Endodermal cell (in vitro differentiated cells): ENCODE measurements at regions not wholly inside any gene's neighbourhood (a gene's known extent, or its start where the extent isn't known, plus 50 kb on each side); places are given as distances from the start of the nearest gene placed in this dataset.

Experiments used
- DNase-seq: peaks from one replicate; pipeline ENCODE4 v3.0.0-alpha.2; 2017
- H3K27ac ChIP-seq: 2 replicates; pipeline ENCODE4 v1.5.1; 2013; ENCODE audit warnings: mild to moderate bottlenecking, low read depth, low read length, moderate library complexity
- H3K27me3 ChIP-seq: 2 replicates; pipeline ENCODE4 v1.6.1; 2013; ENCODE audit warnings: mild to moderate bottlenecking, low read length, moderate library complexity; ENCODE audit not compliant: insufficient read depth, control insufficient read depth, poor library complexity, severe bottlenecking
- H3K36me3 ChIP-seq: 2 replicates; pipeline ENCODE4 v1.7.0; 2013; ENCODE audit warnings: mild to moderate bottlenecking, low read length, moderate library complexity; ENCODE audit not compliant: control insufficient read depth, insufficient read depth
- H3K4me1 ChIP-seq: one replicate; pipeline ENCODE4 v1.7.0; 2013; ENCODE audit warnings: low read length; ENCODE audit not compliant: control insufficient read depth, insufficient read depth
- H3K4me3 ChIP-seq: 2 replicates; pipeline ENCODE4 v1.5.1; 2013; ENCODE audit warnings: mild to moderate bottlenecking, low read length, moderate library complexity
- H3K9ac ChIP-seq: 2 replicates; pipeline ENCODE4 v1.6.1; 2013; ENCODE audit warnings: mild to moderate bottlenecking, low read length, moderate library complexity; ENCODE audit not compliant: poor library complexity, severe bottlenecking; ENCODE audit errors: extremely low read depth
- H3K9me3 ChIP-seq: 2 replicates; pipeline ENCODE4 v1.6.1; 2013; ENCODE audit warnings: mild to moderate bottlenecking, low read length, moderate library complexity; ENCODE audit not compliant: control insufficient read depth
- H3K27ac Mint-ChIP-seq: 2 replicates; pipeline ENCODE4 v1.8.0; 2020; ENCODE audit warnings: mixed read lengths
- H3K27me3 Mint-ChIP-seq: 2 replicates; pipeline ENCODE4 v1.8.0; 2021; ENCODE audit warnings: mild to moderate bottlenecking, mixed read lengths; ENCODE audit not compliant: insufficient read depth
- H3K36me3 Mint-ChIP-seq: 2 replicates; pipeline ENCODE4 v1.8.0; 2020; ENCODE audit warnings: low read depth, mixed read lengths
- H3K4me1 Mint-ChIP-seq: 2 replicates; pipeline ENCODE4 v1.8.0; 2020; ENCODE audit warnings: mixed read lengths
- H3K4me3 Mint-ChIP-seq: 2 replicates; pipeline ENCODE4 v1.8.0; 2020; ENCODE audit warnings: mild to moderate bottlenecking, moderate library complexity, mixed read lengths
- H3K9me3 Mint-ChIP-seq: 2 replicates; pipeline ENCODE4 v1.8.0; 2020; ENCODE audit warnings: mild to moderate bottlenecking, mixed read lengths
- WGBS, 2 experiments: methylation state at CpG; one replicate each; pipeline versions ENCODE4 v1.1.5 to v1.1.7; 2013; ENCODE audit warnings: missing lambda C conversion rate in 2 of 2, mixed read lengths in 1 of 2; ENCODE audit not compliant: insufficient coverage in 1 of 2, insufficient read length in 1 of 2; 5-methylcytosine and 5-hydroxymethylcytosine counted together
- TF ChIP-seq, protein P1 (sequence below): fragments of 200-600 bp; sonication (generic); conservative IDR thresholded peaks from 2 replicates; pipeline ENCODE4 v1.5.0; 2021; ENCODE audit warnings: antibody characterized with exemption, mild to moderate bottlenecking

- H3K27ac Mint-ChIP-seq, result no peak overlapping the region
- whole genome bisulfite sequencing, 2 experiments, result 77% methylated on average over 1 of the region's 1 CpG; no CpG with 5 or more reads in 1 of the 2 experiments
Observed at GRCh38 chr1:82927753-82928152, 1071.2 kb downstream of the TTLL7 start.

GRCh38 chr1:82924666-82925065 is 1074.3 kb downstream of the TTLL7 start:
- H3K4me3 ChIP-seq, result no peak overlapping the region
- no peak overlapping the region for H3K27ac ChIP-seq
- no peak overlapping the region for H3K27ac Mint-ChIP-seq
- no peaks in the 10 kb centered on the region for H3K27me3 ChIP-seq
- no peaks in the 10 kb centered on the region for H3K36me3 Mint-ChIP-seq
- H3K36me3 ChIP-seq, result no peaks in the 10 kb centered on the region
- WGBS, 2 experiments, result 84 to 94% methylated on average over 2 of the region's 2 CpGs
- no peaks in the 10 kb centered on the region for H3K27me3 Mint-ChIP-seq
- no peak for DNase-seq
- peaks cover 3% of the 10 kb centered on the region for H3K4me1 ChIP-seq
- TF ChIP-seq, protein P1, sequence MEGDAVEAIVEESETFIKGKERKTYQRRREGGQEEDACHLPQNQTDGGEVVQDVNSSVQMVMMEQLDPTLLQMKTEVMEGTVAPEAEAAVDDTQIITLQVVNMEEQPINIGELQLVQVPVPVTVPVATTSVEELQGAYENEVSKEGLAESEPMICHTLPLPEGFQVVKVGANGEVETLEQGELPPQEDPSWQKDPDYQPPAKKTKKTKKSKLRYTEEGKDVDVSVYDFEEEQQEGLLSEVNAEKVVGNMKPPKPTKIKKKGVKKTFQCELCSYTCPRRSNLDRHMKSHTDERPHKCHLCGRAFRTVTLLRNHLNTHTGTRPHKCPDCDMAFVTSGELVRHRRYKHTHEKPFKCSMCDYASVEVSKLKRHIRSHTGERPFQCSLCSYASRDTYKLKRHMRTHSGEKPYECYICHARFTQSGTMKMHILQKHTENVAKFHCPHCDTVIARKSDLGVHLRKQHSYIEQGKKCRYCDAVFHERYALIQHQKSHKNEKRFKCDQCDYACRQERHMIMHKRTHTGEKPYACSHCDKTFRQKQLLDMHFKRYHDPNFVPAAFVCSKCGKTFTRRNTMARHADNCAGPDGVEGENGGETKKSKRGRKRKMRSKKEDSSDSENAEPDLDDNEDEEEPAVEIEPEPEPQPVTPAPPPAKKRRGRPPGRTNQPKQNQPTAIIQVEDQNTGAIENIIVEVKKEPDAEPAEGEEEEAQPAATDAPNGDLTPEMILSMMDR, result no peak
- H3K9ac ChIP-seq, result no peak overlapping the region
- peaks cover 27% of the 10 kb centered on the region for H3K4me1 Mint-ChIP-seq
- no peak overlapping the region for H3K4me3 Mint-ChIP-seq
- H3K9me3 ChIP-seq, result no peaks in the 10 kb centered on the region
- no peaks in the 10 kb centered on the region for H3K9me3 Mint-ChIP-seq

More at GRCh38 chr1:82927753-82928152, 1071.2 kb downstream of the TTLL7 start:
- no peaks in the 10 kb centered on the region for H3K9me3 Mint-ChIP-seq
- H3K4me1 Mint-ChIP-seq, result peaks cover 9% of the 10 kb centered on the region
- H3K36me3 ChIP-seq, result no peaks in the 10 kb centered on the region
- no peak for DNase-seq
- no peak overlapping the region for H3K4me3 Mint-ChIP-seq
- H3K27me3 Mint-ChIP-seq, result no peaks in the 10 kb centered on the region
- H3K36me3 Mint-ChIP-seq, result no peaks in the 10 kb centered on the region
- H3K4me3 ChIP-seq, result no peak overlapping the region
- TF ChIP-seq, protein P1, result no peak
- no peaks in the 10 kb centered on the region for H3K4me1 ChIP-seq
- no peak overlapping the region for H3K9ac ChIP-seq
- H3K9me3 ChIP-seq, result no peaks in the 10 kb centered on the region
- no peaks in the 10 kb centered on the region for H3K27me3 ChIP-seq
- H3K27ac ChIP-seq, result peak overlapping the region; percentile 46

DNA sequence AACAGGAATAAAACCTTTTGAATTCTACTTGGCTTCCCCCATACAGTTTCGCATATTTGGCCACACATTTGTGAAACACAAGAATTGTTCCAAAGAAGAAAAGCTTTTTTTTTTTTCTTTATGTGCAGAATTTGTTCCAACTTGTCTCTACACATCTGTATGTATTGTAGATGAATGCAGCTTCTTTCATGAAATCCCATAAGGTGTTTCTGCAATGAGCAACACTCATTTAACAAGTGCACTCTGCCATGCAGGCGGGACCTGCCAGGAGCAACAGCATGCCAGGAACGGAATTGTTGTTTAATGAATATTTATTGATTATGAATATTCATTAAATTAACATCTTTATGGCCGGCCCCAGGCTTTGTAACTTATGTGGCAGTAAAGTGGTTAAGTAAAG is 1075.0 kb downstream of the TTLL7 start:
- WGBS, 2 experiments, result 98 to 100% methylated on average over 1 to 3 of the region's 4 CpGs
- no peak overlapping the region for H3K27ac ChIP-seq
- no peaks in the 10 kb centered on the region for H3K9me3 ChIP-seq
- DNase-seq, result no peak
- Mint-ChIP-seq H3K27ac (no peak overlapping the region), H3K4me3 (no peak overlapping the region), H3K36me3 (no peaks in the 10 kb centered on the region), H3K27me3 (no peaks in the 10 kb centered on the region), H3K9me3 (no peaks in the 10 kb centered on the region), H3K4me1 (peaks cover 26% of the 10 kb centered on the region)
- no peak overlapping the region for H3K4me3 ChIP-seq
- H3K4me1 ChIP-seq, result peaks cover 3% of the 10 kb centered on the region
- no peak overlapping the region for H3K9ac ChIP-seq
- no peaks in the 10 kb centered on the region for H3K27me3 ChIP-seq
- H3K36me3 ChIP-seq, result no peaks in the 10 kb centered on the region
- TF ChIP-seq, protein P1, result no peak
